Thyroid gland (tissue), 4 donors: ENCODE measurements at regions not wholly inside any gene's neighbourhood (a gene's known extent, or its start where the extent isn't known, plus 50 kb on each side); places are given as distances from the start of the nearest gene placed in this dataset.

Source experiments
- POLR2A ChIP-seq, 2 donors: fragments of 450-650 bp; IDR thresholded peaks; one replicate each; pipeline ENCODE4 v1.6.1; 2017; ENCODE audit warnings: antibody characterized with exemption in 2 of 2, mild to moderate bottlenecking in 2 of 2, moderate library complexity in 1 of 2
- TF ChIP-seq, protein P1 (sequence below), 6 experiments: fragments of 200-600 bp in 3 of 6; fragments of 450-650 bp in 3 of 6; sonication (generic) in 3 of 6; IDR thresholded peaks; one replicate each; pipeline ENCODE4 v1.5.1; 2016 to 2019; ENCODE audit warnings: antibody characterized with exemption in 6 of 6, mild to moderate bottlenecking in 2 of 6, inconsistent platforms in 1 of 6, moderate library complexity in 1 of 6

DNA sequence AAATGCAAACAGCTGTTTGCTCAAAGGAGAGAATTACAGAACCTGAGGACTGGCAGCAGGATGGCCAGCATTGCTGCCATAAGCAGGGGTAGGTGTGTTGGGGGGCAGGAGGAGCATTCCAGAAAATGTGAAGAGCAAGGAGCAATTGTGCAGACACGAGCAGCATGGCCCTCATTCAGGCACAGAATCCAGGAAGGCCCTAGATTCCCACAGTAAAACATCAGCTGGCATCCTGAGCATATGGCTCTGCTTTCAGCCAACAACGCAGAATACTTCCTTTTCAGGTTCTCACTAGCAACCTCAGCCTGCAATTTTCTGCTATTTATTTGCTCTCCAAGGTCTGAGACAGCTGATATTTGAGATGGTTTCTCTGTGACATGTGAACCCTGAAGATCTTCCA lies 243.4 kb upstream of the POU3F2 start:
- TF ChIP-seq, protein P1, sequence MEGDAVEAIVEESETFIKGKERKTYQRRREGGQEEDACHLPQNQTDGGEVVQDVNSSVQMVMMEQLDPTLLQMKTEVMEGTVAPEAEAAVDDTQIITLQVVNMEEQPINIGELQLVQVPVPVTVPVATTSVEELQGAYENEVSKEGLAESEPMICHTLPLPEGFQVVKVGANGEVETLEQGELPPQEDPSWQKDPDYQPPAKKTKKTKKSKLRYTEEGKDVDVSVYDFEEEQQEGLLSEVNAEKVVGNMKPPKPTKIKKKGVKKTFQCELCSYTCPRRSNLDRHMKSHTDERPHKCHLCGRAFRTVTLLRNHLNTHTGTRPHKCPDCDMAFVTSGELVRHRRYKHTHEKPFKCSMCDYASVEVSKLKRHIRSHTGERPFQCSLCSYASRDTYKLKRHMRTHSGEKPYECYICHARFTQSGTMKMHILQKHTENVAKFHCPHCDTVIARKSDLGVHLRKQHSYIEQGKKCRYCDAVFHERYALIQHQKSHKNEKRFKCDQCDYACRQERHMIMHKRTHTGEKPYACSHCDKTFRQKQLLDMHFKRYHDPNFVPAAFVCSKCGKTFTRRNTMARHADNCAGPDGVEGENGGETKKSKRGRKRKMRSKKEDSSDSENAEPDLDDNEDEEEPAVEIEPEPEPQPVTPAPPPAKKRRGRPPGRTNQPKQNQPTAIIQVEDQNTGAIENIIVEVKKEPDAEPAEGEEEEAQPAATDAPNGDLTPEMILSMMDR (IDR thresholded peaks at IDR 0.05), result no peak
- no peak for TF ChIP-seq POLR2A (IDR thresholded peaks at IDR 0.05)
